T-cell (primary cell): ENCODE measurements at regions not wholly inside any gene's neighbourhood (a gene's known extent, or its start where the extent isn't known, plus 50 kb on each side); places are given as distances from the start of the nearest gene placed in this dataset.

Experiments
- ATAC-seq, 4 experiments: fragments of 200-7000 bp in 3 of 4; fragments of 150-1000 bp in 1 of 4; cut with Tn5 transposase; replicated peaks in 1 of 4; 1 replicate in 3 of 4; 2 replicates in 1 of 4; pipeline ENCODE4 v1.10.0; 2021; ENCODE audit warnings: moderate library complexity in 3 of 4, mild to moderate bottlenecking in 2 of 4, moderate number of reproducible peaks in 1 of 4
- CTCF ChIA-PET, 2 donors: fragments of 300-600 bp; sonication (Branson Sonifier 250); formaldehyde crosslinking; loops; one replicate each; lab custom pipeline; 2022; ENCODE audit warnings: antibody characterized with exemption in 2 of 2; lab: Charles Lee
- POLR2A ChIA-PET, 2 donors: fragments of 300-600 bp; sonication (Branson Sonifier 250); formaldehyde crosslinking; loops; one replicate each; lab custom pipeline; 2022; ENCODE audit warnings: antibody characterized with exemption in 2 of 2; lab: Charles Lee
- DNase-seq, 35 experiments: peaks; one replicate each; pipeline versions ENCODE4 v3.0.0 to v3.0.0-alpha.2; 2013 to 2023
- H3K27ac ChIP-seq: one replicate; pipeline ENCODE4 v1.5.1; 2013; ENCODE audit warnings: low read length
- H3K27me3 ChIP-seq, 2 experiments: replicated peaks in 1 of 2; 1 replicate in 1 of 2; 2 replicates in 1 of 2; pipeline versions ENCODE4 v1.6.1 to v1.7.0; 2013; ENCODE audit warnings: low read length in 1 of 2, mixed read lengths in 1 of 2; ENCODE audit not compliant: control insufficient read depth in 2 of 2, insufficient read depth in 2 of 2; ENCODE audit errors: extremely low read depth in 1 of 2
- H3K36me3 ChIP-seq, 2 donors: 1 replicate in 1 of 2; 2 replicates in 1 of 2; pipeline versions ENCODE4 v1.6.1 to v1.7.0; 2013; ENCODE audit warnings: low read length in 1 of 2; ENCODE audit not compliant: control insufficient read depth in 2 of 2, insufficient read depth in 1 of 2; ENCODE audit errors: extremely low read depth in 1 of 2
- H3K4me1 ChIP-seq, 2 experiments: 1 replicate in 1 of 2; 2 replicates in 1 of 2; pipeline versions ENCODE4 v1.6.1 to v1.7.0; 2013; ENCODE audit warnings: low read length in 2 of 2, mixed read lengths in 1 of 2; ENCODE audit not compliant: insufficient read depth in 2 of 2, control insufficient read depth in 1 of 2; ENCODE audit errors: extremely low read depth in 1 of 2
- H3K4me3 ChIP-seq, 2 donors: 1 replicate in 1 of 2; 2 replicates in 1 of 2; pipeline versions ENCODE4 v1.5.1 to v1.7.0; 2013; ENCODE audit warnings: mild to moderate bottlenecking in 2 of 2, low read length in 1 of 2, moderate library complexity in 1 of 2; ENCODE audit not compliant: control insufficient read depth in 1 of 2; ENCODE audit errors: extremely low read depth in 1 of 2
- H3K9me3 ChIP-seq: 2 replicates; pipeline ENCODE4 v1.7.0; 2013
- H3K27ac Mint-ChIP-seq, 2 donors: one replicate each; pipeline ENCODE4 v1.8.0; 2020 to 2021; ENCODE audit warnings: mild to moderate bottlenecking in 2 of 2, mixed read lengths in 2 of 2
- H3K27me3 Mint-ChIP-seq, 2 donors: one replicate each; pipeline ENCODE4 v1.8.0; 2021 to 2022; ENCODE audit warnings: mixed read lengths in 2 of 2
- H3K36me3 Mint-ChIP-seq: one replicate; pipeline ENCODE4 v1.8.0; 2021; ENCODE audit warnings: mixed read lengths
- H3K4me1 Mint-ChIP-seq, 3 donors: one replicate each; pipeline ENCODE4 v1.8.0; 2020 to 2022; ENCODE audit warnings: mixed read lengths in 3 of 3, mild to moderate bottlenecking in 1 of 3
- H3K4me3 Mint-ChIP-seq, 3 donors: one replicate each; pipeline ENCODE4 v1.8.0; 2020 to 2022; ENCODE audit warnings: mild to moderate bottlenecking in 3 of 3, mixed read lengths in 3 of 3, moderate library complexity in 3 of 3
- H3K9me3 Mint-ChIP-seq, 3 donors: one replicate each; pipeline ENCODE4 v1.8.0; 2020 to 2022; ENCODE audit warnings: mixed read lengths in 3 of 3
- WGBS: methylation state at CpG from one replicate; pipeline ENCODE4 v1.1.5; 2013; ENCODE audit warnings: missing lambda C conversion rate; ENCODE audit not compliant: insufficient coverage; 5-methylcytosine and 5-hydroxymethylcytosine counted together

GRCh38 chr6:71459162-71459561, 170.6 kb downstream of the OGFRL1 start:
- H3K4me3 Mint-ChIP-seq: no peak overlapping the region
- no peaks in the 10 kb centered on the region for H3K4me1 Mint-ChIP-seq
- H3K9me3 Mint-ChIP-seq: peaks cover 0 to 3% (median 0%) of the 10 kb centered on the region in 3 donors
- no peaks in the 10 kb centered on the region for H3K36me3 ChIP-seq
- no peak for DNase-seq
- no peak for ATAC-seq
- WGBS: 67% methylated on average over 1 of the region's 2 CpGs
- H3K27ac ChIP-seq: no peak overlapping the region
- peaks cover 0 to 3% of the 10 kb centered on the region in 2 experiments for H3K27me3 ChIP-seq
- H3K4me3 ChIP-seq: no peak overlapping the region
- H3K27me3 Mint-ChIP-seq: peaks cover 3 to 8% of the 10 kb centered on the region in 2 donors
- H3K27ac Mint-ChIP-seq: no peak overlapping the region
- no peaks in the 10 kb centered on the region for H3K9me3 ChIP-seq
- no peaks in the 10 kb centered on the region for H3K4me1 ChIP-seq
- ChIA-PET CTCF (no interaction called here), POLR2A (no interaction called here)
- H3K36me3 Mint-ChIP-seq: no peaks in the 10 kb centered on the region

- CTCF ChIA-PET: no interaction called here
- no peaks in the 10 kb centered on the region for H3K36me3 ChIP-seq
- Mint-ChIP-seq H3K36me3 (no peaks in the 10 kb centered on the region), H3K9me3 (peaks cover 0 to 8% (median 3%) of the 10 kb centered on the region in 3 donors), H3K4me1 (no peaks in the 10 kb centered on the region), H3K27ac (no peak overlapping the region), H3K4me3 (no peak overlapping the region), H3K27me3 (peaks cover 3 to 8% of the 10 kb centered on the region in 2 donors)
- H3K27ac ChIP-seq: no peak overlapping the region
- DNase-seq (no peak), ATAC-seq (no peak)
- peaks cover 0 to 3% of the 10 kb centered on the region in 2 experiments for H3K27me3 ChIP-seq
- 100% methylated on average over 1 of the region's 3 CpGs for WGBS
- H3K9me3 ChIP-seq: no peaks in the 10 kb centered on the region
- H3K4me1 ChIP-seq: no peaks in the 10 kb centered on the region
- no peak overlapping the region for H3K4me3 ChIP-seq
- POLR2A ChIA-PET: no interaction called here
These were observed 172.3 kb downstream of the OGFRL1 start for GRCh38 chr6:71460933-71461332.

- H3K4me3 Mint-ChIP-seq: no peak overlapping the region
- ChIA-PET CTCF (no interaction called here), POLR2A (no interaction called here)
- Histone ChIP-seq H3K4me3 (no peak overlapping the region), H3K4me1 (no peaks in the 10 kb centered on the region), H3K9me3 (no peaks in the 10 kb centered on the region), H3K36me3 (no peaks in the 10 kb centered on the region), H3K27me3 (peaks cover 0 to under 1% of the 10 kb centered on the region in 2 experiments), H3K27ac (no peak overlapping the region)
- H3K4me1 Mint-ChIP-seq: no peaks in the 10 kb centered on the region
- no peak overlapping the region for H3K27ac Mint-ChIP-seq
- no CpG with 5 or more reads among the region's 1 CpG for WGBS
- H3K36me3 Mint-ChIP-seq: no peaks in the 10 kb centered on the region
- peaks cover 0 to 8% of the 10 kb centered on the region in 2 donors for H3K27me3 Mint-ChIP-seq
- peaks cover 0 to 15% (median 3%) of the 10 kb centered on the region in 3 donors for H3K9me3 Mint-ChIP-seq
- DNase-seq (no peak), ATAC-seq (no peak)
These were observed 174.4 kb downstream of the OGFRL1 start for GRCh38 chr6:71463061-71463460.

GRCh38 chr6:71465096-71465495, 176.5 kb downstream of the OGFRL1 start:
- Mint-ChIP-seq H3K27me3 (peaks cover 0 to 8% of the 10 kb centered on the region in 2 donors), H3K4me1 (no peaks in the 10 kb centered on the region), H3K9me3 (peaks cover 3 to 15% (median 3%) of the 10 kb centered on the region in 3 donors), H3K36me3 (no peaks in the 10 kb centered on the region), H3K27ac (no peak overlapping the region), H3K4me3 (no peak overlapping the region)
- H3K27me3 ChIP-seq: peaks cover 0 to 5% of the 10 kb centered on the region in 2 experiments
- no peak for ATAC-seq
- no peaks in the 10 kb centered on the region for H3K36me3 ChIP-seq
- no peak overlapping the region for H3K27ac ChIP-seq
- CTCF ChIA-PET: no interaction called here
- no CpG with 5 or more reads among the region's 1 CpG for WGBS
- H3K4me3 ChIP-seq: no peak overlapping the region
- DNase-seq: no peak
- H3K9me3 ChIP-seq: no peaks in the 10 kb centered on the region
- POLR2A ChIA-PET: interaction anchor here in 1 of 2 donors (0.5 kb wide), 1 partner anchor 14 kb away, joined by 6 read pairs; no protein-coding TSS in a partner anchor
- no peaks in the 10 kb centered on the region for H3K4me1 ChIP-seq

- H3K4me3 Mint-ChIP-seq: no peak overlapping the region
- no peaks in the 10 kb centered on the region for H3K4me1 Mint-ChIP-seq
- DNase-seq: no peak
- H3K36me3 ChIP-seq: no peaks in the 10 kb centered on the region
- H3K36me3 Mint-ChIP-seq: no peaks in the 10 kb centered on the region
- H3K27ac Mint-ChIP-seq: no peak overlapping the region
- no peak overlapping the region for H3K27ac ChIP-seq
- no peaks in the 10 kb centered on the region for H3K9me3 ChIP-seq
- H3K27me3 ChIP-seq: peaks cover 0 to 5% of the 10 kb centered on the region in 2 experiments
- no peaks in the 10 kb centered on the region for H3K4me1 ChIP-seq
- ATAC-seq: no peak
- ChIA-PET CTCF (no interaction called here), POLR2A (interaction anchor here in 1 of 2 donors (0.5 kb wide), 1 partner anchor 348 kb away, joined by 3 read pairs; no protein-coding TSS in a partner anchor)
- H3K4me3 ChIP-seq: no peak overlapping the region
- peaks cover 2 to 4% of the 10 kb centered on the region in 2 donors for H3K27me3 Mint-ChIP-seq
- H3K9me3 Mint-ChIP-seq: peaks cover 3 to 15% (median 3%) of the 10 kb centered on the region in 3 donors
- WGBS: no CpG with 5 or more reads among the region's 1 CpG
These were observed 177.8 kb downstream of the OGFRL1 start for GRCh38 chr6:71466362-71466761.

- DNase-seq (no peak), ATAC-seq (no peak)
- no peaks in the 10 kb centered on the region for H3K4me1 Mint-ChIP-seq
- no peaks in the 10 kb centered on the region for H3K36me3 Mint-ChIP-seq
- H3K27ac ChIP-seq: no peak overlapping the region
- H3K27ac Mint-ChIP-seq: no peak overlapping the region
- no peak overlapping the region for H3K4me3 ChIP-seq
- peaks cover 3 to 15% (median 3%) of the 10 kb centered on the region in 3 donors for H3K9me3 Mint-ChIP-seq
- H3K4me1 ChIP-seq: no peaks in the 10 kb centered on the region
- ChIA-PET CTCF (no interaction called here), POLR2A (no interaction called here)
- no peaks in the 10 kb centered on the region for H3K36me3 ChIP-seq
- no peak overlapping the region for H3K4me3 Mint-ChIP-seq
- peaks cover 0 to 2% of the 10 kb centered on the region in 2 donors for H3K27me3 Mint-ChIP-seq
- H3K9me3 ChIP-seq: no peaks in the 10 kb centered on the region
- peaks cover 0 to 5% of the 10 kb centered on the region in 2 experiments for H3K27me3 ChIP-seq
These were observed 179.4 kb downstream of the OGFRL1 start for GRCh38 chr6:71468038-71468437.
